Cardiac fibroblast (primary cell): ENCODE measurements at regions not wholly inside any gene's neighbourhood (a gene's known extent, or its start where the extent isn't known, plus 50 kb on each side); places are given as distances from the start of the nearest gene placed in this dataset.

Source experiments
- DNase-seq, 2 donors: peaks; one replicate each; pipeline versions ENCODE4 v3.0.0 to v3.0.0-alpha.2; 2010; ENCODE audit warnings: low read depth in 2 of 2
- H3K4me3 ChIP-seq, 2 donors: replicated peaks in 1 of 2; 1 replicate in 1 of 2; 2 replicates in 1 of 2; pipeline ENCODE4 v1.5.1; 2011; ENCODE audit warnings: low read depth in 2 of 2, low read length in 2 of 2, mild to moderate bottlenecking in 2 of 2, moderate library complexity in 1 of 2
- TF ChIP-seq, protein P1 (sequence below): IDR thresholded peaks from one replicate; pipeline ENCODE4 v1.5.1; 2011; ENCODE audit warnings: low read depth, mild to moderate bottlenecking, low read length, inconsistent platforms

DNA sequence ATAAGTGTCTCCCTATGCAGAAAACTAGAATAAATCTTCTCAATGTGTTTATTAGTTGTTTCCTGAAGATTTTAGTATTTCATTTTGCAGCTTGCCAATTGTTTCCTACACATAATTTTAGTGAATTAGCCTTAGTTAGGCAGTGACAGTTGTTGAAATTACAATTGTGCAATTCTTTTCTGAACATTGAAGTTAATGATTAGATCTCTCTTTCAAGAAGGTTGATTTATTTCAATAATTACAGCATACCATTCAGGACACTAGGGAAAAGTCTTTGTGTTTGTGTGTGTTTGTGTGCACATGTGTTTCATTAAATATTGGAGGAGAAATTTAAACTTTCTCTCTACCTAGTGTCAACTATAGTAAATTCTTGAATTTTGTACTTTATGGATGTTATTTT lies 199.6 kb upstream of the MPDZ start:
- TF ChIP-seq, protein P1, sequence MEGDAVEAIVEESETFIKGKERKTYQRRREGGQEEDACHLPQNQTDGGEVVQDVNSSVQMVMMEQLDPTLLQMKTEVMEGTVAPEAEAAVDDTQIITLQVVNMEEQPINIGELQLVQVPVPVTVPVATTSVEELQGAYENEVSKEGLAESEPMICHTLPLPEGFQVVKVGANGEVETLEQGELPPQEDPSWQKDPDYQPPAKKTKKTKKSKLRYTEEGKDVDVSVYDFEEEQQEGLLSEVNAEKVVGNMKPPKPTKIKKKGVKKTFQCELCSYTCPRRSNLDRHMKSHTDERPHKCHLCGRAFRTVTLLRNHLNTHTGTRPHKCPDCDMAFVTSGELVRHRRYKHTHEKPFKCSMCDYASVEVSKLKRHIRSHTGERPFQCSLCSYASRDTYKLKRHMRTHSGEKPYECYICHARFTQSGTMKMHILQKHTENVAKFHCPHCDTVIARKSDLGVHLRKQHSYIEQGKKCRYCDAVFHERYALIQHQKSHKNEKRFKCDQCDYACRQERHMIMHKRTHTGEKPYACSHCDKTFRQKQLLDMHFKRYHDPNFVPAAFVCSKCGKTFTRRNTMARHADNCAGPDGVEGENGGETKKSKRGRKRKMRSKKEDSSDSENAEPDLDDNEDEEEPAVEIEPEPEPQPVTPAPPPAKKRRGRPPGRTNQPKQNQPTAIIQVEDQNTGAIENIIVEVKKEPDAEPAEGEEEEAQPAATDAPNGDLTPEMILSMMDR = no peak
- no peak for DNase-seq
- H3K4me3 ChIP-seq = no peak overlapping the region

DNA sequence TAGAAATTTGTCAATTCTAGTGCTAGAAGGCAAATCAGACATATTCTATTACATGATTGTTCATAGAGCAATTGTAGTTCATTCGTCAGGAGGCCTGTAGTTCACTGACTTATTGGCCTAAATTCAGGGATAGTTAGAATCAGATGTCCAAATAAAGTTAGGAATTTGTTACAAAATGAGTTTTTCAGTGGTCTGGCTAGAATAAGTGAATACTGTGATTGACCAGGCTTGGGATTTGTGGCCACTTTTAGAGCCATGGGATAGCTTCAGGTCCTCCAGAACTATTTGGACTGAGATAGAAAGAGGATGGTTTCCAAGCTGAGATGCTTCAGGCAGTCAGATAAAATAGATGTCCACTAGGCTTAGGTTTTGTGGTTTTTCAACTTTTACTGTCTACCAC lies 199.1 kb upstream of the MPDZ start:
- TF ChIP-seq, protein P1 = no peak
- H3K4me3 ChIP-seq = no peak overlapping the region
- DNase-seq = no peak

DNA sequence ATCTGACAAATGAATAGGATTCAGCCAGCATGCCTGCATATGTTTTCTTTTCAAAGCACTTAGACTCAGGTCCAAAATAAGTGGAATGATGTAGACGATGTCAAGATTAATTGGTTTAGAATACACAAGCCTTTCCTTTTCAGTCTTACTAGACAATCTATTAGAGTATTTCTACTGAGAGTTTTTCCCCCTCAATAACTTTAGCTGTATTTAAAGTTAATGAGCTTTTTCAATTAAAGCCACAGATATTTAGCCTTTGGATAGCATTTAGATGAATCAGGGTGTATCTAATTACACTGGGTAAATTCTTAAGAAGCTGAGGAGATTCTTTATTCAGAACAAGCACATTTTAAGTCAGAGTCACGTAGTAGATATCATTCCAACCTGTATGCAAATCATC lies 198.7 kb upstream of the MPDZ start:
- no peak overlapping the region for H3K4me3 ChIP-seq
- TF ChIP-seq, protein P1 = no peak
- DNase-seq = no peak

DNA sequence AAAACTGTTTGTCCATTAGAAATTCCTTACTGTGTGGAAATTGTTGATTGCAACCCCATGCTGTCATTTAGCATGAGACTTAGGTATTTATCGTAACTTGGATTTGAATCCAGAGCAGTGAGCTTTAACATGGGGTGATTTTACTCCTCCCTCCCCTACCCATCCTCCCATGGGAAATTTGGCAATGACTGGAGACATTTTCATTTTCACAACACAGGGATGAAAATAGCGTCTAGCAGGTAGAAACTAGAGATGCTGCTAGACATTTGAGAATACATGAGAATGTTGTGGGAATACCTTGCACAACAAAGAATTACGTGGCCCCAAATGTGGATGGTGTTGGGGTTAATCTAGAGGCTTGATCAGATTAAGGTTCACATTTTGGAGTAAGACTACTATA lies 191.3 kb upstream of the MPDZ start:
- no peak for DNase-seq
- H3K4me3 ChIP-seq = no peak overlapping the region
- TF ChIP-seq, protein P1 = no peak

DNA sequence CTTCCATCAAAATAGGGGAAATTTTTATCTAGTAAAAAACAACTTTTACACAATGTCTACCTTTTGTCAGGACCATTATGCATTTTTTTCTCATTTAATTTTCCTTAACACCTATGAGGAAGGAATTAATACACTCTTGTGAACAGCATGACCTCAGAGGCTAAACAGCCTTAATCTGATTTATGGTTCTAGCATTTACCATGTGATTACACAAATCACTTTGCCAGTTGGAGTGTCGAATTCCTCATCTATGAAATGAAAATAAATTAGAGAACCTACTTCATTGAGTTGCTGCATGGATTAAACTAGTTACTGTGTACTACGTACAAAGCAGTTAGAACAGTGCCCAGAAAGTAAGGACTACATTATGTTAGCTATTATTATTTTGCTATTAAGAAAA lies 187.7 kb upstream of the MPDZ start:
- H3K4me3 ChIP-seq = no peak overlapping the region
- no peak for DNase-seq
- TF ChIP-seq, protein P1 = no peak

DNA sequence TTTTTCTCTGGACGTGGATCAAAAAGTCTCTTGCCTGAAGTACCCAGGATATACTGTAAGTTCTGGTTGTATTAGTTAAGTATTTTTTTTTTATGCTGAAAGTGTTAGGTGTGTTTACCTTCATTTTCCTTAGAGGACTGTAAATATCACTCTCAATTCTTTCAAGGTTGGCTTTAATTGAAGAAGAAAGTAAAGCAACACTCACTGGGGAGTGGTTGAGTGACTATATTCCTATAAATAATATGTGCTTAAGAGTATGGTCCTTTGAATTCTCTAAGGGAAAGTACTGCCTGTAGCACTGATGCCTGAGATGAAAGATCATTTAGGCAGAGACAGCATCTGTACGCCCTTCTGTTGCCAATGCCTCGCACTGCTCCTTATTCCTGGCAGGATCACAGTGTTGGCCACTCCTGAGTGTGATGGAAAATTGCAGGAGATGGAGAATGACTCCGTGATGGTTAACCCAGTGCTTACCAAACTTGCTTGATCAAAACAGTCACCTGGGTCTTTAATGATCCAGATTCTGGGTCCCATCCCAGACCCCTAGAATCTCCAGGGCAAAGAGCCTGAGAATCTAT lies 182.0 kb upstream of the MPDZ start:
- DNase-seq = no peak
- TF ChIP-seq, protein P1 = no peak
- no peak overlapping the region for H3K4me3 ChIP-seq

DNA sequence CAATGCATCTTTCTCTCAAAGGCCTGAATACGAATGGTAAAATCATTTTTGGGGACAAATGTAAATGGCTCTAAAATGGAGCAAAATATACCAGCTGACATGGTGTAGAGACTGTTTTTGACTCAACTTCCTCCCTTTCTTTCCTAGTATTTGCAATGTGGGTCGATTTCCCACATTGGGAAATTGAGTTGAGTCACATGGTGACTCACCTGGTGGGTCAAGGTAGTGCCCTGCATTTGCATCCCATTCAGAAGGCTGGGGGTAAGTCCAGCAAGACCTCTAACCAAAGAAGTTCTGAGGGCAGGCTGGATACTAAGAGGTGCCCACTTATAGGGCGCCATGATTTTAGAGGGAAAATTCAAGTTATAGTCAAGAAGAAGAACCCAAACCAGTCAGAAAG lies 179.6 kb upstream of the MPDZ start:
- no peak overlapping the region for H3K4me3 ChIP-seq
- TF ChIP-seq, protein P1 = no peak
- DNase-seq = peak in 1 of 2 donors; percentile 46
